Inferior parietal cortex (tissue), 1 donor: ENCODE measurements at regions not wholly inside any gene's neighbourhood (a gene's known extent, or its start where the extent isn't known, plus 50 kb on each side); places are given as distances from the start of the nearest gene placed in this dataset.

ENCODE experiments used
- DNase-seq: peaks from one replicate; pipeline ENCODE4 v3.0.0-alpha.2; 2016; ENCODE audit errors: extremely low spot score

DNA sequence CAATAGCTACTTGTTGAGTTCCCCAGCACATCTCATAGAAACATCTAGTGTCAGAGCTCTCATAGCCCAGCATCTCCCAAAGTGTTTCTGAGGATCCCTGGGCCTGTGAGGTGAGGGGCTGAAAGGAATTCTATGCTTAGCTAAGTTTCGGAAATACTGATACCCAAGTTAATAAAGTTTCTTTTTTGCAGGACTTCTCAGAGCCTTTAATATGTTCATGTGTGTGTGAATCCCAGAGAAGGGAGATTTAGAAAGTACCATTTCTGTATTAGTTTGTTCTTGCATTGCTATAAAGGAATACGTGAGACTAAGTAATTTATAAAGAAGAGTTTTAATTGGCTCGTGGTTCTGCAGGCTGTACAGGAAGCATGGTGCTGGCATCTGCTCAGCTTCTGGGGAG lies 211.2 kb downstream of the TSN start:
- DNase-seq: no peak

DNA sequence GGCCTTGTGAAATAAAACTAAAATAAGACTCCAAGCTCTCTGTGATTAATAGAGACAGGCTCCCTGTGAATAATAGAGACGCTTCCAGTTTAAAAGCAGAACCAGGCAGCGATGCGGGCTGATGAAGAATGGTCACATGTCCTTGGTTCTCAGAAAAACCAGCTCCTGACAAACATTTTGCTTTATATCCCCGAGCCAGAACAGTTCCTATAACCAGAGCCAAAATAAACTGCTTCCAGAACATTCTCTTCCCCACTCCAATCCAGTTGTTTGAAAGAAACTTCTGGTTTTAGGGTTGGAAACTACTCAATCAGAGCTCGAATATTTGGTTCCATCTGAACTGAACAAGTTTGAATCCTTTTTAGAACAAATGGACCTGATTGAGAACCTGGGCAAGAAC lies 213.7 kb downstream of the TSN start:
- peak; percentile 45 for DNase-seq

DNA sequence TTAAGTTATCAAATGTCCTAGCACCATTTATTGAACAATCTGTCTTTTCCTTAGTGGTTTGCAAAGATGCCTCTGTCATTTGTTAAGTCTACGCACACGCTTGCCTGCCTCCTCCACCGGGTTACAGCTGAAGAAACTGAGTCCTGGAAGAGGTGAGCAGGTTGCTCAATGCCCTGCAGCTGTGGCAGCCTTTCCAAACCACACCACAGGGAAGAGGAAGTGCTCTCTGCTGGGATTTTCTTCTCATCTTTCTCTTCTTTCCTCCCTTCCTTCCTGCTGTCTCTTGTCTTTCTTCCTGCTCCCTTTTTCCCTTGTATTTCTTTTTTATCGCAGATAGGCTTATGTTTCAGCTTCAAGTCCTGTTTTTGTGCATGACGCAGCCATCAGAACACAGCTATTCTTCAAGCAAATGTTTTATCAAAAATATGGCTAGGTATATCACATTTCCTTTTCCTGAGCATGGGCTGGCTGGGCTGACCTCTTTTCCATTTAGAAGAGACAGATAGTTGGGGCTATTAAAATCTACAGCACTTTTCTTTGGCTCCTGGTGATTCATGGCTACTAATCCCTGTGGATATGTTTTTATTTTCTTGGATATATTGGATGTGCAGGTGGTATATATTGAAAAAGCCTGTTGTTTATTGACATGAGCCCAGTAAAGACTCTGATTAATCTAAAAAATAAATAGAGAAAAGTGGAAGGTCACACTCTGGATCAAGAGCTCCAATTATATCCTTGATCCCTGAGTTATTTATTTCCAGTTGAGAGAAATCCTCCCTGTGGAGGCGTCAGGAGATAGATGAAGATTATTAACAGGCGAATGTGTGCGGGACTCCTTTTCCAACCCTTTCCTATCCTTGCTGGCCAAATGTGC lies 214.6 kb downstream of the TSN start:
- DNase-seq: no peak

DNA sequence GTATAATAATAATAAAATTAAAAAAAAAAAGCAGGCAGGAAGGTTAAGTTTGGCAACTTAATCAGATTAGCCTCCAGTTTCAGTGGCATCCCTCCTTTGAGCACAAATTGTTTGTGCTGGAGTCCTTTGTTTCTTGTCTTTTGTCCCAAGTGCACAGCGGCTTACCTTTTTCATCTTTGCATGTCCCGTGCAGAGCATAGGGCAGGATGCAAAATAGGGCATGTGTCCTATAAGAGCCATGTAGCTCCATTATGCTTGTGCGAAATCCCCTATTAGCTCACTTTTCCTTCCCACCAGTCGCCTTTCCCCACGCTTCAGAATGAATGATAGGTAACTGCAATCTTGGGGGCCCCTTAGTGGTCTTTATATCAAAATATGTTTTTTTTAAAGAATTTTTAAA lies 216.8 kb downstream of the TSN start:
- DNase-seq: no peak

DNA sequence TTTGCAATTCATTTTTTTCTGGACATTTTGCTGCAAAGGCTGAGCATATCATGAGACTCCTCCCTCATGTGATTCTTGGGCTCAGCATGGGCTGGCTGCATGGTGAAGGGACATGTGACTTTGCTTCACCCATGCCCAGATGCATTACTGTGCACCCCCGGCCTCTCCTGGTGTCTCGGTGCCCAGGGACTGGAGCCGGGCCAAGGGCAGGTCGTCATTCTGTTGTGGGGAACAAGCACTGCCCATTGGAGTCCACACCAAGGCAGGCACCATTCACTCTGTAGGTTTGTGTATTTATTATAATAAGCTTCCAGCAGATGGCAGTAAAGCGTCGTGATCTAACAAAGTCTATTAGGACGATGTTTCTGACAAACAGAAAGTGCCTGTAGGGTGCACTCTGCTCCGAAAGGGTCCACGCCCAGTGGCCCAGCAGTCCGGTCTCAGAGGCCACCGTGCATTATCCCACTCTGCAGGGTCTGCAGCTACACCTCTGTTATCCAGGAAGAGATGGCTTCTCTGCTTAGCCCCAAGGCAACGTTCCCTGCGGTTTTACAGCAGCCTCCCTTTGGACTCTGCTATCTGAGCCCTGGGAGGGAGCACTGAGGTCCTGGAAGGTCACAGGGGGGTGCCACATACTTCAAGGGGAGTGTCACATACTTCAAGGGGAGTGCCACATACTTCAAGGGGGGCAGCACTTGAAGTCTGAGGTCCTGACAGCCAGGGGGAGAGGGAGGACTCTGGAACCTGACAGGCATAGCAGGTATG lies 219.6 kb downstream of the TSN start:
- DNase-seq: peak; percentile 92

DNA sequence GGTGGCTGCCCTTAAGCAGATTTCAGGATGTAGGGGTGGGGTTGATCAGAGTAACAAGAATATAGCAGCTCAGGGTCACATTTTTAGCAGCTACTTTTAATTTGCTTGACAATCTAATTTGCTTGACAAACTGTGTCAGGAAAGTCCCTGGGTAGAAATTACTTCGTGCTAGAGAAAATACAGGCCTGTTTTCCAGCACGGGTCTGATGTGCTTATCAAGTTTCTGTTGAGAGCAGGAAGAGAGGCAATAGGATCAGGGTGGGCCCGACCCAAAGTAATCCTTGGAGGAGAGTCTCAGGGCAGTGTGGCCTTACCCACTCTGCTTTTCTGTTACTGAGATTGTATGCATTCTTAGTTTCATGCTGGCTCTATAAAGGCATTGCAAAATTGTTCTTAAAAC lies 221.5 kb downstream of the TSN start:
- DNase-seq: no peak

DNA sequence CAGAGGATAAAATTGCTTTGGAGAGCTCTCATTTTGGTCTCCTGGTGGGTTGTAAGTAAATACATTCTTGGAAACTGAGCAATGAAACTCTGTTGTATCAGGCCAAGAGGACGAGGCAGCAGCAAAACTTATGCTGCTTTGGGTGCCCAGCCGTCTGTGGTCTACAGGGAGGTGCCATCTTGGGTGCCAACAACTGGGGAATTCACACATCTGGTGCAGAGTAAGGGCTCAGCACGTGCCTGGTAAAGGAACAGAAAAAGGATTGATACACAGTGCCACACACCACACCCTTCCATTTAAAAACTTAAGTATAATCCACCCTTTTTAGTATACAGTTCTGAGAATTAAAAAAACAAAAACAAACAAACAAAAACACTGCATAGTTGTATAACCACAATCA lies 221.9 kb downstream of the TSN start:
- DNase-seq: no peak

DNA sequence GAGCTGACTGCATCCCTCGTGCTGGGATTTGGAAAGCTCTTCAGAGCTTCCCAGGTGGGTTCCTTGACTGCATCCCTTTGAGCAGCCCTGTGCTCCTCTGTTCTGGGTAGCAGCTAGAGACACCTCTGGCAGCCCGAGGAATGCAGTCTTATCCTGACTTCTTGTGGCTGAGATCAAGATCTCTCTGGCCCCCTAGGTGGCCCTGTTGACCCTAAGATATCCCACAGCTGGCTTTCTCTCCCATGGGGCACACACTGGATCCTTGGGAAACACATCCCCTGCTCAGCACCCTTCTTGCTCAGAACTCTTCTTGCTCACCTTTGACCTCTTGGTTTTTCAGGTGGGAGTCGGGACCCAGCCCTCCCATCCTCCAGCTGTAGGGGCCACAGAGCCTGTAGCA lies 237.2 kb downstream of the TSN start:
- no peak for DNase-seq

DNA sequence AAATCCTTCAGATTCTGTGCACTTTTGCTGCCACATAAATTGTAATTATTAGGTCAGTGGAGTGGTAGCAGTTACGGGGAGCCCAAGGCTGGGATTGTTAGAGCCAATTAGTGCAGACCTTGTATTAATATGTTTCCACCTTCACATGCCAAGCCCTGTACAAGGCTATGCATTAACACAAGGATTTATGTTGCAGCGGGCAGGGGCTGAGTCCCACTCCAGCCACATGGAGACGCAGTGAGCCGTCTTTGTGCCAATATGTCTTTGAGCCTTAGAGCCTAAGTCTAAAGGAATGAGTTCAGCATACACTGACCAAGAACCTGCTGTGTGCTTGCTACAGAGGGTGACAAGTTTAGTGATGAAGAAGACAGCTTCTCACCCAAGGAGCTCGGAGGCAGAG lies 238.2 kb downstream of the TSN start:
- no peak for DNase-seq

DNA sequence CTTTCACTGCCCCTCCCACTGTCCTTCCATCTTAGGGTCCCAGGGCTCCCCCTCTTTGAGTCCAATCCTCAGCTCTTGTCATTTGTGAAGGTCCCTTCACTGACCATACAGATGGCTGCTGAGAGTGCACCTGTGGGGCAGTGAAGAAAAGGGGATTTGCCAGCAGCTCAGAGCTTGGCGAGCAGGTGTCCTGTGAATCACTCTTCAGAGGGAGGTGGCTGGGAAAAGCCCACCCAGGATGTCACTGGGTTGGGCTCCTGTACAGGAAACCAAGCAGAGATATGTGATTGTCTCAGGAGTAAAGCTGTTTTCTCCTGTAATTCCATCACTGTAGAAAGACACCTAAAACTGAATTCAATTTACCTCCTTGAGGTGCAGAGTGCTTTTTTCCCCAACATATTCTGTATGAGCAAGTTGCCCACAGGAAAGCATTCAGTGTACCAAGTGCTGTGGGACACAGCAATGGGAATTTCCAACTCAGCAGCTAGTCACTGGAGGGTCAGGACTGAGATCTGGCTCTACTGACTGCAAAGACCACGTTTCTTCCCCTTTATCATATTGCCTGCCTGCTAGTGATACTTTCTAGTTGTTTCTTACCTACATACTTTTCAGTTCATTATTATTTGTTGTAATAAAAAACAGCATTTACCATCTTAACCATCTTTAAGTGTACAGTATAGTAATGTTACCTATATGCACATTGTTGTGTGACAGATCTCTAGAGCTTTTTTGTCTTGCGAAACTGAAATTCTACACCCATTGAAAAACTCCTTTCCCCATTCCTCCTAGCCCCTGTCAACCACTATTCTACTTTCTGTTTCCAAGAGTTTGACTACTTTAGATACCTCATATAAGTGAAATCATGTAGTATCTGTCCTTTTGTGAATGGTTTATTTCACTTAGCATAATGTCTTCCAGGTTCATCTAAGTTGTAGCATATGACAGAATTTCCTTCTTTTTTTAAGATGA lies 239.1 kb downstream of the TSN start:
- no peak for DNase-seq

DNA sequence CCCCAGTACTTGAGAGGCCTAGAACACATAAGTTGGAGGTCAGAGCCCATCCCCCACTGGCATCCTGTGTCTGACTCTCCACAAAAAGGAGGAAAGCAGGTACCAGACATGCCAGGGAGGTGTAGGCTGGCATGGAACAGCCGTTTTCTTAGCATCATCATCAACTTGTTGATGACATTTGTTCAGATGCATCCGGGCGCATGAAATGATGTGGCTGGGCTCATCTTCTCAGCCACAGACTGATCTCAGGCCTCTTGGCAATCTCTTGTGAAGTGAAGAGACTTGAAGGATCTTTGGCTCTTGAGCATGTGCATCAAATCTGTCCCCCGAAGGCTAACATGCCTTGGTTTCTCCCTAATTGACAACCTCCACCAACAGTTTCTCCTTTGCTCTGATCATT lies 243.3 kb downstream of the TSN start:
- DNase-seq: no peak

DNA sequence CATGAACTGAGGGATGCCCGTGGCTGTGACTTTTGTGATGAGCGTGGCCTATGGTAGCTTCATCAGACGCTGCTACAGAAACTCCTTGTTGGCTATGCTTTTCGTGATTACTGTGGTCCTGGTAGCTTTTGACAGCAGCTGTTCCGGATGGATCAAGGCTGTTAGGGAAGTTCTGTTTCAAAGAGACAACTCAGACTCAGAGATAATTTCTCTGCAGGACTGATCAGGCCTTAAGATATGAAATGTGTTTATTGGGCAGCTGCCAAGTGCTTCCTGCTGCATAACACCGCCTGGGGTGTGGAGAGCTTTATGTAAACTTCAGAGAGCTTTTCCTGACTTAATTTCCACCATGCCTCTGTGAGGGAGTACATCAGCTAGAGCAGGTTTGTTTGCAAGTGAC lies 243.8 kb downstream of the TSN start:
- DNase-seq: no peak

DNA sequence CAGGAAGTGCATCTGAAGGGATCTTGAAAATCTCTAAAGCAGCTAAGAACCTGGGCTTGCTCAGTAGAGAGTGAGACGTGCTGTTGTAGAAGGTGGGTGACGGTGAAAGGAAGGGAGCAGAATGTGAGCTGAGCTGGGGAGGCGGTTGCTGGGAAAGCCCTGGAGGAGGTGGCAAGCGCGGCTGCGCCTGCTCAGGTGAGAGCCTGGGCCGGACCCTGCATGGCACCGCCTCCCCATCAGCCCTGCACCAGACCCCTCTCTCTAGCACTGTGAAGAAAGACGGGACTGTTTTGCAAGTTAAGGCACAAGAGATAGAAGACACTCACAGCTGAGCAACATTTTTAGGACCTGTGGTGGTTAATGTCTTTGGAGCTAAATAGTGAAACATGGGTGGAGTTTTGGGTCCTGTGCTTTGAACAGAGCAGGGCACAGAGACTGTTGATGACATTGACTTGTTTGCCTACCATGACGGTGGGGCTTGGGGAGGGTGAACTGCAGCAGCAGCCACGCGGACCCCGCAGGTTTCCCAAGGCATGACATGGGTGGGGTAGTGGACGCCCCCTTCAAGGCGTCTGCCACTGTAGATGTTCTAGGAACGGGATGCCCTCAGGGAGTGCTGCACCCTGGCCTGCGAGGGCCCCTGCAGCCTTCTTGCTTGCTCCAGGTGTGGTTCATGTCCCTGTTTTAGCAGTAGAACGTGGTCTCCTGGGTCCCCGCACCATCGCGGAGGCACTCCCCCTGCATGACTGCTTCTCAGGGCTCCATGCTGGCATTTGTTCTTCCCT lies 245.3 kb downstream of the TSN start:
- DNase-seq: no peak

DNA sequence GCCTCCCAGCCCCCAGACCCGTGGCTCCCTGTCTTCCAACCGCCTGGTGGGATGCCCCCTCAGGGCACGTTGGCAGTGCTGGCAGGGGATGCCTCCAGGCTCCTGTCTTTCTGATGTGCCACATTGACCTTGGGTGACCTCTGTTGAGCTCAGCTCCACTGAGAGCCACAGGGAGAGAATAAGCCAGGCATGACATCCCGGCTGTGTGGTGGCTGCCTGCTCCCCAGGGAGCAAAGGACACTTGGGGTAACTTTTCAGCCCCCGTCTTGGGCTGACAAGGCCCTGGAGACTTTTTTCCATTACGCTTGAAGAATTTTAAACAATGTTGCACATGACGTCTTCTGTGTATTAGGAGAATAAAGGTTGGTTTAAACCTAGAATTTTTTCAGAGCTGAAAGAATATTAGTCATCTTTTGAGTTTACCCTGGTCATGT lies 246.0 kb downstream of the TSN start:
- no peak for DNase-seq

DNA sequence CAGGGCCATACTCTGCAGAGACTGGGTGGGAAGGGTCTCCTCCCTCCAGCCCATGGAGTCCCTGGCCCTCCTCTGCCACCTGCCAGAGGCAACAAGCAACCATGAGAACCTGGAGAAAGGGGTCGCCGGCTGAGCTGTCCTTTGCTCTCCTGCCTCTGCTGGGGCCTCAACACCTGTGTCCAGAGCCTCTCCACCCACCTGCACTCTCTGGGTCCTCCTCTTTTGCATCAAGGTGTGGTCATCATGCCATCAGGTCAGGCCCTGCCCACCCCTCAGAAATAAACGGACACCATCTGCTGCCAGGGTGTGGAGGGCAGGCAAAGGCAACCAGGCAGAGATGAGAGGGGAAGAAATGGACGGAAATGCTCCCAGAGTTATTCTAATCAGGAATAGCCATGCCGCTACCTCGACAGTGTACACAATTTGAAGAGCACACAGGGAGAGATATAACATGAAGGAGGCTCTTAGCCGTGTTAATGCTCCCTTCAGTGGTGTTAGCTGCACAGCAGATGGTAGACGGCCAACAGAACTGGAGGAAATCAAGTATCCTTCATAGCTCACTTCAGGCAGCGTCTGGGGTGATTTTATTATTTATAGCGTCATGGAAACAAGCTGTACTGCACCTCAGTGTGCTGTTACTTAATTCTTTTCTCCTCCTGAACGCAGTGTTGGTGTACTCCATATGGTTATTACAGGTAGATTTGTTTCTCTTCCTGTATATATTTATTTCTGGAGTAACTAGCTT lies 247.9 kb downstream of the TSN start:
- DNase-seq: no peak

DNA sequence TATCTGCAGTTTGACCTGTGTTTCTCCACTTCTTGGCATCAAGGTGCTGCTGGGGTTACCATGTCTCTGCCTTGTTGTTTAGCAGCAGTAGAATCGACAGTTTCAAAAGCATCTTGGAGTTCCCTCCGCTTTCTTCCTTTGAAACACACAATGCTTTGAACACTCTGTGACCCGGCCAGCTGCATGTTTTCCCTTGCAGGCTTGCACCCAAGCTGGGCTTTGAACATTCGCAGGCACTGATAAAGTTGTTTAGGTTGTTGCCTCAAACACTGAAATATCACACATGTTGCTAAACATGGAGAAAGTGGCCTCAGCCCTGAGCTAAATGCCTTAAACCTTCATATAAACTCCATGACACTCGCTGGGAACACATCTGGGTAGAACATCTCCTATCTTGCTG lies 251.7 kb downstream of the TSN start:
- no peak for DNase-seq

DNA sequence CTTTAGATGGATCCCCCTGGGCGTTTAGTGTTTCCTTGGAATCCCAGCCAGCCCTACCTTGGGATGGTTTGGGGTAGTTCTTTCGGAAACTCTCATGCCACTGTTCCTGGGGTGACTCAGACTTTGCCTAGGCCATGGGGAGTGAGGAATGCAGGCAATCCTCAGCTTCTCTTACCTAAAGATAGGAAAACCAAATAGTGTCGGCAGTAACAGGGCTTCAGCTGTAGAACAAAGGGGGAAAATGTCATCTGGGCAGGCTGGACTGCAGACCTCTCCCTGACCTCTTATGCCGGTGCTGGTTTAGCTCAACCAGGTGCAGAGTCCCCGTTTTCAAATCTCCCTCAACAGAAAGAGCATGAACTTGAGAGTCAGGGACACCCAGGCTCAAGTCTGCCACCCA lies 252.1 kb downstream of the TSN start:
- DNase-seq: no peak

DNA sequence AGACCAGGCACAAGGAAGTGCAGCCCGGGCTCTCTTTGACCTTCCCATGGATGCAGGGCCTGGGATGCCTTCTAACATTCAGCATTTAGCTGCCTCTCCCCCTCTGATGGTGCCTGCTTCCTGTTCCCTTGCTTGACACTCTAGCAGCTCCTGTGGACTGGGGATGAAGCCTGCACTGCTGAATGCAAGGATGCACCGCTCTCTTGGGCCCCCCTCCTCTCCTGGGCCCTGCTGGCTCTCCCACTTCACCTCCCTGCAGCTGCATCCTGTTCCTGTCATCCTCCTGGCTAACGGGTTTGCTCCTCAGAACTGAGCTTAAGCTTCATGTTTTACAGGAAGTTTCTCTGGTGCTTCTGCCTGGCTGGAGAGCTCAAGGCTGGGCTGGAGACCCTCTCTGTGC lies 254.1 kb downstream of the TSN start:
- DNase-seq: no peak

DNA sequence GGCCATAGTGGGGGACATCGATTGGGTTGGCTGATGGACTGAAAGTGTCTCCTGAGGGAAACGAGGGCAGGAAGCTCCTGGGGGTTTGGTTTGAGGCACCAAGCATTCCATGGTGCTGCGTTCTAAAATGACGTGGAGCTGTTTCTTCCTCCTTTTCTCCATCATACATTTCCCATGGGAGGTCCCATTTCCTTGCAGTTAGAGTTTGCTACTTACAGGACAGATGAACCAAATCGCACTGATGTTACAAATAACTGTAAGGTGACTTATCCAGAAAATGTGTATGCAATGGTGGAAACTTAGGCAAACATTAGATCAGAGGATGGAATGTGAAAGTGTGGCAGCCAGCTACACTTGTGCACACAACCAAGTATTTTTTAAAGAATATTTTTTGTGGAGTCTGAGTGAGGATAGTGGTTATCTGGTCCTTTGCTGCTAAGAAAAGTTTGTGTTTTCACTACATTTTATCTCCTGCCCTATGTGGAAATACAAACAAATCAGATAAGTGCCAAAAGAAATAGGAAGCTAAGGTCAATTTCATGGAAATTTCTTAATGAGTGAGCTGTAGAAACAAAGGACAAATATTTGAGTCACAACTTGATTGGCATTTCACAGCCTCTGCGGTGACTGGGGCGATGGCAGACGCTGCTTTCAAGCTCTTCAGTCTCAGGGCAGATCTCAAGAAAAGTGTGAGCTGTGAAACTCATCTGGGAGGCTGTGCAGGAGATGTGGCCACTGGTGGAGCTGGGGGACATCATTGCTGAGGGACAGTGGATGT lies 256.2 kb downstream of the TSN start:
- DNase-seq: no peak

DNA sequence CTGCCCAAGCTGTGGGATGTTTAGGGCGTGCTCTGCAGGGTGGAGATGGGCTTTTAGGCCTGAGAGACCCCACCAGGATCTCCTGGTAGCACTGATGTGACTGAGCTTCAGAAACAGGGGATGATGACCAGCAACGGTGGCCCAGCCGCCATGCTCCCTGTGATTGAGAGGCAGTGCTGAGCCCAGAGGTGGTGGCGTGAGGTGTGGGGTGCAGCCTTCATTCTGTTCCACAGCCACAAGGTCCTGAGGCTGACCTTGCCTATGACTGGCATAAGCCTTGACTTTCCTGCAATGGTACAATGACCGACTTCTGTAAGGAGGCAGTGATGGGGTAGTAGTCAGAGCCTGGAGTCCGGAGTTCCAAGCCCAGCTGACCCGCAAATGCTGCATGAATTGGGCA lies 263.3 kb downstream of the TSN start:
- no peak for DNase-seq
